ENCODE measurements at regions not wholly inside any gene's neighbourhood (a gene's known extent, or its start where the extent isn't known, plus 50 kb on each side); places are given as distances from the start of the nearest gene placed in this dataset.

GRCh38 chr5:74020503-74020902 is 394.5 kb downstream of the ARHGEF28 start:
- no peak for TF ChIP-seq CTCF (conservative IDR thresholded peaks at IDR 0.05; ENCODE audit: low read depth, low read length)
- TF ChIP-seq EZH2 (IDR thresholded peaks at IDR 0.05; ENCODE audit: low read length, unreplicated experiment): no peak
